SK-N-MC (cell line): ENCODE measurements at regions not wholly inside any gene's neighbourhood (a gene's known extent, or its start where the extent isn't known, plus 50 kb on each side); places are given as distances from the start of the nearest gene placed in this dataset.
"Not testable (repeated sequence)": the region's sequence is repeated elsewhere in the genome, so short reads cannot be mapped to it uniquely, and the experiment has no call there.

Experiments used
- DNase-seq: peaks from one replicate; pipeline ENCODE4 v3.0.0-alpha.2; 2011; ENCODE audit warnings: low read depth, low spot score
- H3K27ac ChIP-seq: fragments of 200-600 bp; sonication (generic); 2 replicates; pipeline ENCODE4 v1.5.1; 2016; ENCODE audit warnings: mixed run types
- H3K36me3 ChIP-seq: fragments of 200-600 bp; sonication (generic); 2 replicates; pipeline ENCODE4 v1.6.1; 2017; ENCODE audit warnings: antibody characterized with exemption, low read length, mixed read lengths; ENCODE audit not compliant: insufficient read depth
- H3K4me3 ChIP-seq: fragments of 200-600 bp; sonication (generic); 2 replicates; pipeline ENCODE4 v1.5.1; 2016
- H3K9ac ChIP-seq: fragments of 200-600 bp; sonication (generic); 2 replicates; pipeline ENCODE4 v1.8.0; 2017; ENCODE audit warnings: mixed run types, mixed read lengths; ENCODE audit not compliant: insufficient read length
- H3K9me3 ChIP-seq: fragments of 200-600 bp; sonication (generic); 2 replicates; pipeline ENCODE4 v1.6.1; 2017; ENCODE audit warnings: low read depth, mild to moderate bottlenecking, antibody characterized with exemption, low read length, moderate library complexity, mixed read lengths
- EZH2 ChIP-seq: fragments of 200-600 bp; sonication (generic); IDR thresholded peaks from one replicate; pipeline ENCODE4 v1.6.1; 2017; ENCODE audit warnings: antibody characterized with exemption
- FOXP2 ChIP-seq: optimal IDR thresholded peaks from 2 replicates; pipeline ENCODE3; 2011; ENCODE audit warnings: mild to moderate bottlenecking, moderate library complexity; ENCODE audit not compliant: insufficient read depth; ENCODE audit errors: extremely low read length, control extremely low read depth
- POLR2AphosphoS5 ChIP-seq: IDR thresholded peaks from 2 replicates; pipeline ENCODE4 v1.6.1; 2012; ENCODE audit warnings: mild to moderate bottlenecking, low read depth, low read length, borderline replicate concordance

GRCh38 chr10:57905861-57906260 is 361.8 kb downstream of the IPMK start:
- Histone ChIP-seq H3K27ac (no peak overlapping the region), H3K9ac (no peak overlapping the region), H3K9me3 (no peaks in the 10 kb centered on the region), H3K36me3 (no peaks in the 10 kb centered on the region), H3K4me3 (no peak overlapping the region)
- no peak for DNase-seq
- TF ChIP-seq EZH2 (no peak), FOXP2 (no peak), POLR2AphosphoS5 (no peak)

DNA sequence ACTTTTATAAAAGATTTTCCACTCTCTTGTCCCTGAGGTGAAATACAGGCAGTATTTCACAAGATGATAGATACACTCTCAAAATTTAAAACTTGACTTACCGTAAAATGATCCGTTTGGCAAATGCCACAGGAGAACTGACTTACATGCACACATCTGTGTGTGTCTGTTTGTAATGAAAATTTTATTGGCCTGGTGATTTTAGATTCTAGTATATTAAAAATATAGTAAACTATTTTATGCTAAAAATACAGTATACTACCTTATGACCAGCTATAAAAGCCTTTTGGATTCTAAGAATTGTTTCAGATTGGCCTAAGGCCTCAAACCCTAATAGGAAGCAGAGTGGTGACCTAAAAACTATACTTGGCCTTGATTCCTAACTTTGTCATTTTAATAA is 362.7 kb downstream of the IPMK start:
- Histone ChIP-seq H3K4me3 (no peak overlapping the region), H3K36me3 (no peaks in the 10 kb centered on the region), H3K9ac (no peak overlapping the region), H3K27ac (no peak overlapping the region), H3K9me3 (no peaks in the 10 kb centered on the region)
- no peak for TF ChIP-seq FOXP2
- no peak for TF ChIP-seq POLR2AphosphoS5
- no peak for TF ChIP-seq EZH2
- DNase-seq, result no peak

DNA sequence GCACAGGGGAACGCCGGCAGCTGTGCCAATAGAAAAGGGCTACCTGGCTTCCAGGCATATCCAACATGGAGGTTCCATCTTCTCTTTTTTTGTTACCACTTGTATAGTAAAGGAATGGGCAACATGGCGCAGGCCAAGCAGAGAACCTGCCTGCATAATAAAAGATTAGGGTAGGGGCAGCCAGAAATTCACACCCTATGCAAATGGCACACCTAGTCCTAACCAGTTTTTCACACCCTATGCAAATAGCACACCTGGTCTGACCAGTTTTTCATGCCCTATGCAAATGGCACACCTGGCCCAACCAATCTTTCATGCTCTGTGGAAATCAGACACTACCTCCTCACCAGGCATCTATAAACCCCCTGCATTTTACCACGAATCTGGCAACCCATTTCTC is 369.5 kb downstream of the IPMK start:
- Histone ChIP-seq H3K27ac (no peak overlapping the region), H3K36me3 (no peaks in the 10 kb centered on the region), H3K9ac (no peak overlapping the region), H3K9me3 (no peaks in the 10 kb centered on the region), H3K4me3 (no peak overlapping the region)
- DNase-seq, result no peak
- TF ChIP-seq FOXP2 (no peak), EZH2 (no peak), POLR2AphosphoS5 (no peak)

DNA sequence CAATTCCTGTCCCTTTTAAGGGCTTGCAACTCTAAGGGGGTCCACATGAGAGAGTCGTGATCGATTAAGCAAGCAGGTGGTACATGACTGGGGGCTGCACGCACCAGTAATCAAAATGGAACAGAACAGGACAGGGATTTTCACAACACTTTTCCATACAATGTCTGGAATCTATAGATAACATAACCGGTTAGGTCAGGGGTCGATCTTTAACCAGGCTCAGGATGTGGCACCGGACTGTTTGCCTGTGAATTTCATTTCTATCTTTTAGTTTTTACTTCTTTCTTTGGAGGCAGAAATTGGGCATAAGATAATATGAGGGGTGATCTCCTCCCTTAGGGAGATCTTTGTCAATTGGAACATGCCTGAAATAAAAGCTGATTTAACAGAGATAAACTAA is 370.1 kb downstream of the IPMK start:
- TF ChIP-seq FOXP2 (no peak), POLR2AphosphoS5 (no peak), EZH2 (no peak)
- Histone ChIP-seq H3K9me3 (no peaks in the 10 kb centered on the region), H3K4me3 (no peak overlapping the region), H3K9ac (no peak overlapping the region), H3K27ac (no peak overlapping the region), H3K36me3 (no peaks in the 10 kb centered on the region)
- DNase-seq, result no peak

GRCh38 chr10:57894361-57894760 is 373.3 kb downstream of the IPMK start:
- Histone ChIP-seq H3K27ac (no peak overlapping the region), H3K9me3 (no peaks in the 10 kb centered on the region), H3K4me3 (no peak overlapping the region), H3K9ac (no peak overlapping the region), H3K36me3 (no peaks in the 10 kb centered on the region)
- TF ChIP-seq FOXP2 (no peak), EZH2 (no peak), POLR2AphosphoS5 (no peak)
- no peak for DNase-seq

DNA sequence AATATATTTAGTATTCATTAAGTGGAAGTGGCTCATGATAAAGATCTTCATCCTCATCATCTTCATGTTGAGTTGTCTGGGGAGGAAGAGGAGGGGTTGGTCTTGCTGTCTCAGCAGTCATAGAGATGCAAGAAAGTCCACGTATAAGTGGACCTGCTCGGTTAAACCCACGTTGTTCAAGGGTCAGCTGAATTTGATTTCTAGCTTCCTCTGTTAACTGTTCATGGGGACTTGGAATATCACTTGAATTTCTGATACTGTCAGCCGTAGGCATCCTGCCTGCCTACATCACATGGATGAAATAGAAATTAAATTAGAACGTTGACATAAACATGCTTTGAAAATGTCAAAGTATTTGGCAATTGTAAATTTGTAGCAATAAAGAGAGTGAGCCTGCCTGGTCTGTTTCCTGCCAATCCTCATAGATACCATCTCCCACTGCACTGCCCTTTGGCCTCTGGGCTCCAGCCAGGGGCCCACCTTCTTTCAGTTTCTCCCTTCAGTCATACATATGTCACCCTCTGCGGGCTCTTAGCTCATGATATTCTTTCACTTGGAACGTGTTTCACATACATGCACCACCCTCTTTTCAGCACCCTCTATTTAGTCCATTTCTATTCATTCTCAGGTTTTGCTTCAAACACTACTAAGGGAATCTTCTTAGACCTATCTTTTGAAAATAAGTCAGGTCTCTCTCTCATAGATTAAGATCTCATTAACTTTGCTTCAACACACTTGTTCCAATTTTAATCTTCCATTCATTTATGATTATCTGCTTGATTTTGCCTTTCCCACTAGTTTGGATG is 376.3 kb downstream of the IPMK start:
- TF ChIP-seq POLR2AphosphoS5 (no peak), FOXP2 (no peak), EZH2 (no peak)
- no peaks in the 10 kb centered on the region for H3K36me3 ChIP-seq

DNA sequence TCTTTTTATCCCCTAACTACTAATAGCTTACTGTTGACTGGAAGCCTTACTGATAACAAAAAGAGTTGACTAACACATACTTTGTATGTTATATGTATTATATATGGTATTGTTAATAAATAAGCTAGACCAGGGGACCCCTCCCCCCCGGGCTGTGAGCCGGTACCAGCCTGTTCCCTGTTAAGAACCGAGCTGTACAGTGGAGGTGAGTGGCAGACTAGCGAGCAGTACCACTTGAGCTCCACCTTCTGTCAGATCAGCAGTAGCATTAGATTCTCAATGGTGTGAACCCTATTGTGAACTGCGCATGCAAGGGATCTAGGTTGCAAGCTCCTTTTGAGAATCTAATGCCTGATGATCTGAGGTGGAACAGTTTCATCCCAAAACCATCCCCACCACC is 377.0 kb downstream of the IPMK start:
- DNase-seq, result no peak

More for the DNA sequence above, 376.3 kb downstream of the IPMK start:
- Histone ChIP-seq H3K27ac (no peak overlapping the region), H3K9ac (no peak overlapping the region), H3K9me3 (no peaks in the 10 kb centered on the region), H3K4me3 (no peak overlapping the region)
- no peak for DNase-seq

GRCh38 chr10:57885618-57885968 is 382.1 kb downstream of the IPMK start:
- not testable (repeated sequence) for H3K9ac ChIP-seq

More for the DNA sequence above, 377.0 kb downstream of the IPMK start:
- Histone ChIP-seq H3K4me3 (no peak overlapping the region), H3K9ac (no peak overlapping the region), H3K9me3 (no peaks in the 10 kb centered on the region), H3K27ac (no peak overlapping the region), H3K36me3 (no peaks in the 10 kb centered on the region)
- TF ChIP-seq EZH2, result no peak
- TF ChIP-seq FOXP2, result no peak
- no peak for TF ChIP-seq POLR2AphosphoS5

More at GRCh38 chr10:57885618-57885968, 382.1 kb downstream of the IPMK start:
- not testable (repeated sequence) for H3K27ac ChIP-seq, H3K36me3 ChIP-seq, H3K4me3 ChIP-seq, DNase-seq, H3K9me3 ChIP-seq
